HG02981 (cell line): ENCODE measurements at regions not wholly inside any gene's neighbourhood (a gene's known extent, or its start where the extent isn't known, plus 50 kb on each side); places are given as distances from the start of the nearest gene placed in this dataset.
"Not testable (repeated sequence)": the region's sequence is repeated elsewhere in the genome, so short reads cannot be mapped to it uniquely, and the experiment has no call there.

Experiments used
- ATAC-seq: cut with Tn5 transposase; IDR thresholded peaks from one replicate; pipeline ENCODE4 v1.9.1; 2021; ENCODE audit warnings: mild to moderate bottlenecking, moderate library complexity; ENCODE audit not compliant: unreplicated experiment

DNA sequence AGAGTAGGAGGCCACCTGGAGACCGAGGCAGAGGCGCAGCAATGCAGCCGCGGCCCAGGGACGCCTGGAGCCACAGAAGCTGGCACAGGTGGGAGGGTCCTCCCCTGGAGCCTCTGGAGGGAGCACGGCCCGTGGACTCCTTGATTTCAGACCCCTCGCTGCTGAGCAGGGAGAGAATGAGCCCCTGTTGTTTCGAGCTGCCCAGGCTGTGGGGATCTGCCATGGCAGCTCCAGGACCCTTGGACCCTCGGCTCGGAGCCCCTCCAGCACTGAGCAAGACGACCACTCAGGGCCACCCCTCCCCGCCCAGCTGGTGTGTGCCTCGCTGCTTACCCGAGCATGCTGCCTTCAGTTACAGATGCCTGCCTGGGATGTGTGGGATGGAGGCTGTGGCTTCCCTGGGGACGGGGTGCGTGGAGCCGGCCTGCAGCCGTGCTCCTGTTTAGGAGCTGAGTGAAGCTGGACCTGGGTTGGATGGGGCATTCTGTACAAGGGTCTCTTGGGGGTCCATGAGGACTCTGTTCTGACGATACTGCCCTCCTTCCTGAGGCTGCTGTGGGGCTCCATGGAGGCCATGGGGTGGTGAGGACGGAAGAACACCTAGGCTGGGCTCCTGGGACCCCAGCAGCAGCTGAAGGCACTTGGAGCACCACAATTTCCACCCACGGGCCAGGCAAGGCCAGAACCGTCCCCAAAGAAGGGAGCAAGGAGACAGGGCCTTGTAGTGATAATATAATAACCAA lies 115.1 kb upstream of the LPCAT1 start:
- ATAC-seq: no peak

DNA sequence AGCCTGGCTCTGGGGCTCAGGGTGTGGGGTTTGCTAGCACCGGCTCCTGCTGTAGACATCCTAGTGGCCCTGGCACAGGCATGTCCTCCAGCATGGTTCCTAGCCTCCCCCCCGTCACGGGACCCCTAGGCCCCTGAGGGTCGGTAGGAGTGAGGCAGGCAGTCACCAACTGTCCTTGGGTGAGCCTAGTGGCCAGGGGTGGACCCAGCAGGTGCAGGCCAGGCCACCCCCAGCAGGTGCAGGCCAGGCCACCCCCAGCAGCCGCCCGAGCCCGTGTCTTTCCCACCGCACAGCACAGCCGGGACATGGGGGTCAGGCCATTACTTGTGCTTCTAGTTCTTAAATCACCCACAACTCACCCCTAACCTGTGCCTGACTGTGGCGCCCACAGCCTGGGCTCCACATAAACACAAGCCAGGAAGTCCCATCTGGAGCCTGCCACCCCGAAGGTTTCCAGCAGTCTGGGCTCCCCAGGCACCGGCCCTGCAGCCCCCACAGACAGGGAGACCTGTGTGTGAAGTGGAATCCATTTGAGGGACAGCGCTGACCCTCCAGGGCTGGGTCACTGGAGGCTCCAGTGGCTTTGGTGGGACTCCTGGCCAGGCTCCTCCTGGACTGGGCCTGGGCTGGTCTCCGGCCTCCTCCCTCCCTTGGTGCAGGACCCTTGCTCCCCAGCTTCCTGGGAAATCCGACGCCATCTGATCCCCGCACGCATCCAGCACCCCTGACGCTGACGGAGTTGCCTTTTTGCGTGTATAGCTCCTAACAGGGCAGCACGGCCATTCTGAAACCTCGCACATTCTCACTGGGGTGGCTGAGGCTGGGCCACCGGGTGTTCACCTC lies 114.1 kb upstream of the LPCAT1 start:
- ATAC-seq: no peak

DNA sequence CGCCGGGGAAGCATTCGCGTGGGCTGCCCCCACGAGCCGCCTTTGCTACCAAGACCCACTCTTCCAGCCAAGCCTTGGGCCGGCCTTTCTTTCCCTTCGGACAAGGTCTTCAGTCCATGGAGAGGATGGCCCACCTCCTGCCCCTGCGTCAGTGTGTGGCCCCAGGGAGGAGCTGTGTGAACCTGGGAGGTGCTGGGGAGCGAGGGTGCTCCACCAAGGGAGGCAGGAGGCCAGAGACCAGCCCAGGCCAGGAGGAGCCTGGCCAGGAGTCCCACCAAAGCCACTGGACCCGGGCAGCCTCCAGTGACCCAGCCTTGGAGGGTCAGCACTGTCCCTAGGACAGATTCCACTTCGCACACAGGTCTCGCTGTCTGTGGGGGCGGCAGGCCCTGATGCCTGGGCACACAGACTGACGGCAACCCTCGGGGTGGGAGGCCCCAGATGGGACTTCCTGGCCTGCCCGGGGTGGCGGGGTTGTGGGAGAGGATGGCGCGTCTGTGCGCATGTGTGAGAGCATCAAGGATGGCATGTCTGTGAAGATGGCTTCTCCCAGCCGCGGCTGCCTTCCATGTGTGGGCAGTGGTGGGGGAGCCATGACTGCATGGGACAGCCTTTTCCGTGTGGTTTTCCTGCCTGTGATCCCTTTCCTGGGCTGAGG lies 113.3 kb upstream of the LPCAT1 start:
- no peak for ATAC-seq

DNA sequence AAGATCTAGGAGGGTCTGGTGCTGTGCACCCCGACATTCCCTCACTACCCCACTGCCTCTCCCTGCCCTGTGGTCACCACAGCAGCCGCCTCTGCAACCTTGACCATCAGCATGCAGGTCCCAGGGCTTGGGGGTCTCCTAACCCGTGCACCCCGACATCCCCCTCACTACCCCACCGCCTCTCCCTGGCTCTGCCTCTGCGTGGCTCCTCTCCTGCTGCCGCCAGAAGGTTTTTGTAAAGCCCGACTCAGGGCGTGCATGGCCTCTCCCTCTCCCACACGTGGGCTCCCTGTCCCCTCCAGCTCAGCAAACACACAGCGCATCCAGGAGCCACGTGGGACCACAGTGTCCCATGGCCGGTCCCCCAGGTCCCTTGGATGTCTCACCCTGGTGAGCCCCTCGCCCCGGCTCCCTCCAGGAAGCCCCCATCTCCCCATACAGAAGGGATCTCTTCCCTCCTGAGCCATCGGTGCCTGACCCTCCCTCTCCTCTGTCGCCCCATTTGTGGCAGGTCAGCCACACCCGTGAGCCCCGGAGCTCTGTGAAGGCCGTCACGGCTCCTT lies 112.5 kb upstream of the LPCAT1 start:
- ATAC-seq: not testable (repeated sequence)

DNA sequence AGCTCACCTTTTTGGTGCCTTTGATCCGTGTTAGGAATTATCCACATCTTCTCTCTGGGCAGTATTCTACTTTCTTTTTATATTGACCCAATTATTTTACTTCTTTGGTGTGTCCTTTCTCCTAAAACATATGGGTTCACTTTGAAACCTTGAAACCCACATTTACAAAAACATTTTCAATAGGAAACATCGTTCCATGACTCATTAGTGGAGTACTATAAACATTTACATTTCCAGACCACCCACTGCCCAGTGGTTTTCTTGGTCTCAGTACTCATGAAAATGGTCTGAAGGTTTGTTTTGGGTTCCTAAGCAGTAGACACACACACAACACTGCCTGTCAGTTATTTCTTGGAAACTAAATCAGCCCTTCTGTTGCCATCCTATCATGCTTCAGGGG lies 111.7 kb upstream of the LPCAT1 start:
- ATAC-seq: not testable (repeated sequence)

DNA sequence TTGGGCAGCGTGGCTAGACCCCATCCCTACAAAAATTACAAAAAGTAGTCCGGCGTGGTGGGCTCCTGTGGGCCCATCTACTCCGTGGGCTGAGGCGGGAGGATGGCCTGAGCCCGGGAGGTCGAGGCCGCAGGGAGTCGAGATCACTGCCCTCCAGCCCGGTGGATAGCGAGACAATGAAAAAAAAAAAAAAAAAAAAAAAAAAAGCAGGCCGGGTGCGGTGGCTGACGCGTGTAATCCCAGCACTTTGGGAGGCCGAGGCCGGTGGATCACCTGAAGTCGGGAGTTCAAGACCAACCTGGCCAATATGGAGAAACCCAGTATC lies 110.5 kb upstream of the LPCAT1 start:
- ATAC-seq: no peak

DNA sequence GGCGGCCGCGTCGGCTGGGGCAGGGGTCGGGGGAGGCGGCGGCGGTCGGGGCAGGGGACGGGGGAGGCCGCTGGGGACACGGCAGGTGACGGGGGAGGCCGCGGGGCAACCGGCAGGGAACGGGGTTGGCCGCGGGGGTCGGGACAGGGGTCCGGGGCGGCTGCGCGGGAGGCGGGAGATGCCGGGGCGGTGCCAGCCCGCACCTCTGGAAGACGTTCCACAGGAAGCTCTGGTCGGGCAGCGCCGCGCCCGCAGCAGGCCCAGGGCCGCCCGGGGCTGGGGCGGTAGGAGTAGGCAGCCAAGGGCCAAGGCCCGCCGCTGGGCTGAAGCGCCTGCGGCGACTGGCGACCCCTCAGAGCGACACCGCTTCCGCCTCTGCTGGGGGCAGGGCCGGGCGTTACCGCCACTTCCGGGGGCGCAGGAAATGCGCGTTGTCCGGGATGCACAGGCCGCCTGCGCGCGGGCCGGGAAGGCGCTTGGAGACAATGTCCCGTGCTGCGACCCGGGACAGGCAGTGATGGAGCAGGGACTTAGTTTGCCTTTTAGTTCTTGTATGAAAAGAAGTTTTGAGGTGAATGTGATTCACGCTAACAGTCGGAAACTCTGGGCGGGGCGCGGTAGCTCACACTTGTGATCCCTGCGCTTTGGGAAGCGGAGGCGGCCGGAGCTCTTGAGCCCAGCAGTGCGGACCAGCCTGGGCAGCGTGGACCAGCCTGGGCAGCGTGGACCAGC lies 110.0 kb upstream of the LPCAT1 start:
- peak; percentile 93 for ATAC-seq

DNA sequence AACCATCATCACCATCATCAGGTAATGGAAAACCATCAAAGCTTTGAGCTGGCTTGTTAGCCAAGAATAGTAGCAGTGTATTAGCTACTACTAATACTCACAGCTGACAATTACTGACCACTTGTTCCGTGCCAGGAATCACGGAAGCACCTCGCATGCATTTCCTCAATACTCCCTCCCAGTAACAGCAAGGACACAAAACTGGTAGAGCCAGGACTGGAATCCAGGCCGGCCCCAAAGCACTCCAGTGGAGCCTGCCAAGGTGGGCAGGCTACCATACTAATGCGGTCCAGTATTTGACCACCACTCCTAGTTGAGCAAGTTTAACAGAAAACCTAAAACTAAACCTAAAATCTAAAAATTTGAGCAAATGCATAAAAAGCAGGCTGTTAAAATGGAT lies 107.2 kb upstream of the LPCAT1 start:
- ATAC-seq: not testable (repeated sequence)

DNA sequence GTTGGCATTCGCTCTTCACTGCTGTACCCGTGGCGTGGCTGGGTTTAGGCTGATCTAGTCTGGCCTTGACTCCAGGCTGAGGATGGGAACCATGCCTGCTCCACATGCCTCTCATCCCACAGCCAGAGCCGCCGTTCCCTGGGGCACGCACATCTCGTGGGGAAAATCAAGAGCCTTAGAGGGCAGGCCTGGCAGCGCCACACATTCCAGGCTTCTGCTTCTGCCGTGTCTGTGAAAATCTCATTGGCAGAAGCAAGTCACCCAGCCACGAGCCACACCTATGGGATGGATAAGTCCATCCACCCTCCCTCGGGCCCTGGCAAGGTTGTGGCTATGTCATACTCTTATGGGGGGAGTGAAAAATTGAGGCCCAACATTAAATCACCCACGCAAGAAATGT lies 102.6 kb upstream of the LPCAT1 start:
- ATAC-seq: not testable (repeated sequence)

DNA sequence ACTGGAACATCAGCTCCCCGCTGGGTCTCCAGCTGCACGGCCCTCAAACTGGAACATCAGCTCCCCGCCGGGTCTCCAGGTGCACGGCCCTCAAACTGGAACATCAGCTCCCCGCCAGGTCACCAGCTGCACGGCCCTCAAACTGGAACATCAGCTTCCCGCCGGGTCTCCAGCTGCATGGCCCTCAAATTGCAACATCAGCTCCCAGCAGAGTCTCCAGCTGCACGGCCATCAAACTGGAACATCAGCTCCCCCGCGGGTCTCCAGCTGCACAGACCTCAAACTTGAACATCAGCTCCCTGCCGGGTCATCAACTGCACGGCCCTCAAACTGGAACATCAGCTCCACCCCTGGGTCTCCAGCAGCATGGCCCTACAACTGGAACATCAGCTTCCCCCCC lies 95.8 kb upstream of the LPCAT1 start:
- ATAC-seq: not testable (repeated sequence)

DNA sequence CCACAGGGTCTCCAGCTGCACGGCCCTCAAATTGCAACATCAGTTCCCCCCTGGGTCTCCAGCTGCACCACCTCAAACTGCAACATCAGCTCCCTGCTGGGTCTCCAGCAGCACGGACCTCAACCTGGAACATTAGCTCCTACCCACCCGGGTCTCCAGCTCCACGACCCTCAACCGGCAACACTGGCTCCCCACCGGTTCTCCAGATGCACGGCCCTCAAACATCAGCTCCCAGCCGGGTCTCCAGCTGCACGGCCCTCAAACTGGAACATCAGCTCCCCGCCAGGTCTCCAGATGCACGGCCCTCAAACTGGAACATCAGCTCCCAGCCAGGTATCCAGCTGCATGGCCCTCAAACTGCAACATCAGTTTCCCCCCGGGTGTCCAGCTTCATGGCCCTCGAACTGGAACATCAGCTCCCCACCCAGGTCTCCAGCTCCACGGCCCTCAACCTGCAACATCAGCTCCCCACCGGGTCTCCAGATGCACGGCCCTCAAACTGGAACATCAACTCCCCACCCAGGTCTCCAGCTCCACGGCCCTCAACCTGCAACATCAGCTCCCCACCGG lies 94.6 kb upstream of the LPCAT1 start:
- ATAC-seq: not testable (repeated sequence)

DNA sequence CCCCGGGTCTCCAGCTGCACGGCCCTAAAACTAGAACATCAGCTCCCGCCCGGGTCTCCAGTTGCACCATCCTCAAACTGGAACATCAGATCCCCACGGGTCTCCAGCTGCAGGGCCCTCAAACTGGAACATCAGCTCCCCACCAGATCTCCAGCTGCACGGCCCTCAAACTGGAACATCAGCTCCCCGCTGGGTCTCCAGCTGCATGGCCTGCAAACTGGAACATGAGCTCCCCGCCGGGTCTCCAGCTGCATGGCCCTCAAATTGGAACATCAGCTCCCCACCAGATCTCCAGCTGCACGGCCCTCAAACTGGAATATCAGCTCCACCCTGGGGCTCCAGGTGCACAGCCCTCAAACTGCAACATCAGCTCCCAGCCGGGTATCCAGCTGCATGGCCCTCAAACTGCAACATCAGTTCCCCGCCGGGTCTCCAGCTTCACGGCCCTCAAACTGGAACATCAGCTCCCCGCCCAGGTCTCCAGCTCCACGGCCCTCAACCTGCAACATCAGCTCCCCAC lies 93.5 kb upstream of the LPCAT1 start:
- ATAC-seq: not testable (repeated sequence)

DNA sequence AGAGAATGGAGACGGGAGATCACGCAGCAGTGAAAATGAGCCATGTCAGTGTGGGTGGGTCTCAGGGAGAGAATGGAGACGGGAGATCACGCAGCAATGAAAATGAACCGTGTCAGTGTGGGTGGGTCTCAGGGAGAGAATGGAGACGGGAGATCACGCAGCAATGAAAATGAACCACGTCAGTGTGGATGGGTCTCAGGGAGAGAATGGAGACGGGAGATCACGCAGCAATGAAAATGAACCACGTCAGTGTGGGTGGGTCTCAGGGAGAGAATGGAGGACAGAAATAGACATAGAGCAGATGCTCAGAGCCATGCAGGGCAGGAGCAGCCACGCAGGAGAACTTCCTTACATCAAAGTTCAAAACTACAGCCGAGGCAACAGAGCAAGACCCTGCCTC lies 89.8 kb upstream of the LPCAT1 start:
- ATAC-seq: not testable (repeated sequence)

DNA sequence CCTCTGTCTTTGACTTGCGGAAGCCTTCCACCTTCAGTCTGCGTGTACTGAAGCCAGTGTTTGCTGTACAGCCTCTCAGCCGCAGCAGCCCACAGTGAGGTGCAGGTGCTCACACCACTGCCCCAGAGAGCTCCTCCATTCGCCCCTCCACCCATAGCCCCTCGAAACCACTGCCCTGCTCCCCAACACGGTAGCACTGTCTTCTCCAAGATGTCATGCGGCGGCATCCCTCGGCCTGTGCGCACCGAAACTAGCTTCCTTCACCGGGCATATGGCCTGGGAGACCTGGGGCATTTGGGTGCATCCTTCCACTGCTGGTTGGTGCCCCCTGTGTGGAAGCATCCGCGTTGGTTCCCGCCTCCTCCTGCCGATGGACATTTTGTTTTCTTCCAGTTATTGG lies 86.8 kb upstream of the LPCAT1 start:
- not testable (repeated sequence) for ATAC-seq

DNA sequence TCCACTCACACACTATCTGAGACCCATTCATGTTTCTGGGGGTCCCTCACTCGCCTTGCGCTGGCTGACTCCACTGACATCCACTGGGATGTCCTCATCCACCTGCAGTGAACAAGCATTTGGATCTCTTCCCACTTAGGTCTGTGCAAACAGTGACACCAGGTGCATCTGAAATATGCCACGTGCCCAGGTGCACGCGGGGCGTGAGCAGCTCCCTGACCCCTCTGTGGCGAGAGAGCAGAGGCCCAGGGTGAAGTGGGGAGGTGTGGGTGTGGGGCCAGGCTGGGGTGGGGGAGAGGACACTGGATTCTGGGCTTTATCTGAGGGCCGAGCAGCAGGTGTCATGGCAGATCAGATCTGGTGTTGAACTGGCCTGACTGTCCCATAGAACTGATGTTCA lies 85.4 kb upstream of the LPCAT1 start:
- ATAC-seq: not testable (repeated sequence)

DNA sequence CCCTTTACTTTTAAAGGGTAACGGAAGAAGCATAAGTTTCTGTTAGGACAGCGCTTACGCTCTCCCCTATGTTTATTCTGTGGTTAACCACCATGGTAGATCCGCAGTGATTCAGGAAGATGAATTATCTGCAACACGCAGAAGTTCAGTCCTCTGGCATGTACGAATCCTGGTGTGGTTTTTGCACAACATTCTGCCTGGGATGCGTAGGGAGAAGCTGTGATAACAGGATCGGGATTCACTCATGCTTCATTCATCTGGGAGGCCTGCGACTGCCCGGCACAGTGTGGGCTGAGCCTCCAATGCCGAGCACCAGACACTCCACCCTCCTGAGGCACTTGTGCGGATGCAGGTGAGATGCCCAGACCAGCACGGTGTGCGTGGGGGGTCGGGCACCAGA lies 84.6 kb upstream of the LPCAT1 start:
- not testable (repeated sequence) for ATAC-seq

DNA sequence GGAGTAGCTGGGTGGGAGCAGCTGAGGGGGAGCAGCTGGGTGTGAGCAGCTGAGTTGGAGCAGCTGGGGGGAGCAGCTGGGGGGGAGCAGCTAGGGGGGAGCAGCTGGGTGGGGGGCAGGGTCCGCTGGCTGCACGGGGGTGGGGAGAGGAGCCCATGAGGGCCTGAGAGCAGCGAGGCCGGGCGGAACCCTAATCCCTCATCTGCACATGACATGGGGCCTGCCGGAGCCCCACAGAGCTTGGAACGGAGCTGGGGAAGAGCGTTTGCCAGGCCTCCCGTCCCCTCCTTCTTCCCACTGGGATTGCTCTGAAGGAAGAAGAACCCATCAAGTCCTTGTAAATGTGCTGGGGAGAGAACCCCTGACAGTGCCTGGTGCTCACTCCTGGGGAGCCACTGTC lies 83.2 kb upstream of the LPCAT1 start:
- not testable (repeated sequence) for ATAC-seq

DNA sequence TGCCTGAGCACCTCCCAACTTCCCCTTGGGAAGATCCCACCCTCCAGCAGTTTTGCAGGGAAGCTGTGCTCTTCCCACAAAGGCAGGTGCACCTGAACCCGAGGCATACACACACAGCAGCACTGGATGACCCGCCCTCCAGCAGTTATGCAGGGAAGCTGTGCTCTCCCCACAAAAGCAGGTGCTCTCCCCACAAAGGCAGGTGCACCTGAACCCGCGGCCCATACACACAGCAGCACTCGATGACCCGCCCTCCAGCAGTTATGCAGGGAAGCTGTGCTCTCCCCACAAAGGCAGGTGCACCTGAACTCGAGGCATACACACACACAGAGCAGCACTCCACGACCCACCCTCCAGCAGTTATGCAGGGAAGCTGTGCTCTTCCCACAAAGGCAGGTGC lies 80.2 kb upstream of the LPCAT1 start:
- not testable (repeated sequence) for ATAC-seq

DNA sequence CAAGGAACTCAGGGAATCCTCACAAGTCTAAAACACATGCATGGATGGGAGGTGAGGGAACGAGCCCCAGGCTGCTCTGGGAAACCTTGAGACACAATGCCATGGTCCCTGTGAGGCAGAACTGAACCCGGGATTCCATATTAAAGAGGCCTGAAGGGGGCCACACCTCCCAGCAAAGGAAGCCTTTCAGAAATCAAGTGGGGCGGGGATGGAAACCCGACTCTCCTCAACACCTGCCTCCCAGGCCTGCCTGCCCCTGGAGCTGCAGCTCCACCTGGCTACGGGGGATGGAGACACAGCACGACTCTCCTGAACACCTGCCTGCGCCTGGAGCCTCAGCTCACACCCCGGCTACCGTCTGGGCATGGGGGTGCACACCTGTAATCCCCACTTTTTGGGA lies 77.8 kb upstream of the LPCAT1 start:
- ATAC-seq: not testable (repeated sequence)
